ENCODE measurements at regions not wholly inside any gene's neighbourhood (a gene's known extent, or its start where the extent isn't known, plus 50 kb on each side); places are given as distances from the start of the nearest gene placed in this dataset.

DNA sequence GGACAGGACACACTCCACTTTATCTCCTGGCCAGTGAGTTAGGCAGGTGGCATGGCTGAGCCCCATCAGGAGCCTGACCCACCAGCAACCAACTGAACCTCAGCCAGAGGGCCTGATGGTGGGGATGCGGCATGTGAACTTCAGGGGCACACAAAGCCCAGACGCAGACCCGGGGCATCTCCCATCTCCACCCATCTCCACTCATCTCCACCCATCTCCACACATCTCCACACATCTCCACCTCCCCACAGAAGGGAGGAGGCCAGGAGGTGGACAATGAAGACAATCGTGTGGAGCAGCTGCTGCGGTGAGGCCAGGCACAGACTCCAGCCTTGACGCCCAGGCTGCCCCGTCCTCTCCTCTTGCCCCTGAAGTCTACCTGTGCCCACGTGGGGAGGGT is 340.8 kb downstream of the CTTN start:
- TF ChIP-seq, protein P1, sequence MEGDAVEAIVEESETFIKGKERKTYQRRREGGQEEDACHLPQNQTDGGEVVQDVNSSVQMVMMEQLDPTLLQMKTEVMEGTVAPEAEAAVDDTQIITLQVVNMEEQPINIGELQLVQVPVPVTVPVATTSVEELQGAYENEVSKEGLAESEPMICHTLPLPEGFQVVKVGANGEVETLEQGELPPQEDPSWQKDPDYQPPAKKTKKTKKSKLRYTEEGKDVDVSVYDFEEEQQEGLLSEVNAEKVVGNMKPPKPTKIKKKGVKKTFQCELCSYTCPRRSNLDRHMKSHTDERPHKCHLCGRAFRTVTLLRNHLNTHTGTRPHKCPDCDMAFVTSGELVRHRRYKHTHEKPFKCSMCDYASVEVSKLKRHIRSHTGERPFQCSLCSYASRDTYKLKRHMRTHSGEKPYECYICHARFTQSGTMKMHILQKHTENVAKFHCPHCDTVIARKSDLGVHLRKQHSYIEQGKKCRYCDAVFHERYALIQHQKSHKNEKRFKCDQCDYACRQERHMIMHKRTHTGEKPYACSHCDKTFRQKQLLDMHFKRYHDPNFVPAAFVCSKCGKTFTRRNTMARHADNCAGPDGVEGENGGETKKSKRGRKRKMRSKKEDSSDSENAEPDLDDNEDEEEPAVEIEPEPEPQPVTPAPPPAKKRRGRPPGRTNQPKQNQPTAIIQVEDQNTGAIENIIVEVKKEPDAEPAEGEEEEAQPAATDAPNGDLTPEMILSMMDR (IDR thresholded peaks at IDR 0.05 in 2 of 3, conservative IDR thresholded peaks at IDR 0.05 in 1 of 3; ENCODE audit: borderline replicate concordance in 1 of 3, insufficient read depth in 1 of 3, low read depth in 2 of 3, low read length in 2 of 3), result no peak
- TF ChIP-seq, protein P2, sequence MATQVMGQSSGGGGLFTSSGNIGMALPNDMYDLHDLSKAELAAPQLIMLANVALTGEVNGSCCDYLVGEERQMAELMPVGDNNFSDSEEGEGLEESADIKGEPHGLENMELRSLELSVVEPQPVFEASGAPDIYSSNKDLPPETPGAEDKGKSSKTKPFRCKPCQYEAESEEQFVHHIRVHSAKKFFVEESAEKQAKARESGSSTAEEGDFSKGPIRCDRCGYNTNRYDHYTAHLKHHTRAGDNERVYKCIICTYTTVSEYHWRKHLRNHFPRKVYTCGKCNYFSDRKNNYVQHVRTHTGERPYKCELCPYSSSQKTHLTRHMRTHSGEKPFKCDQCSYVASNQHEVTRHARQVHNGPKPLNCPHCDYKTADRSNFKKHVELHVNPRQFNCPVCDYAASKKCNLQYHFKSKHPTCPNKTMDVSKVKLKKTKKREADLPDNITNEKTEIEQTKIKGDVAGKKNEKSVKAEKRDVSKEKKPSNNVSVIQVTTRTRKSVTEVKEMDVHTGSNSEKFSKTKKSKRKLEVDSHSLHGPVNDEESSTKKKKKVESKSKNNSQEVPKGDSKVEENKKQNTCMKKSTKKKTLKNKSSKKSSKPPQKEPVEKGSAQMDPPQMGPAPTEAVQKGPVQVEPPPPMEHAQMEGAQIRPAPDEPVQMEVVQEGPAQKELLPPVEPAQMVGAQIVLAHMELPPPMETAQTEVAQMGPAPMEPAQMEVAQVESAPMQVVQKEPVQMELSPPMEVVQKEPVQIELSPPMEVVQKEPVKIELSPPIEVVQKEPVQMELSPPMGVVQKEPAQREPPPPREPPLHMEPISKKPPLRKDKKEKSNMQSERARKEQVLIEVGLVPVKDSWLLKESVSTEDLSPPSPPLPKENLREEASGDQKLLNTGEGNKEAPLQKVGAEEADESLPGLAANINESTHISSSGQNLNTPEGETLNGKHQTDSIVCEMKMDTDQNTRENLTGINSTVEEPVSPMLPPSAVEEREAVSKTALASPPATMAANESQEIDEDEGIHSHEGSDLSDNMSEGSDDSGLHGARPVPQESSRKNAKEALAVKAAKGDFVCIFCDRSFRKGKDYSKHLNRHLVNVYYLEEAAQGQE (IDR thresholded peaks at IDR 0.05; ENCODE audit: low read depth), result no peak
- TF ChIP-seq POLR2AphosphoS5 (IDR thresholded peaks at IDR 0.05; ENCODE audit: low read depth, low read length) (no peak), POLR2A (IDR thresholded peaks at IDR 0.05; ENCODE audit: borderline replicate concordance, extremely low read depth, insufficient read depth, insufficient read length) (no peak), RAD21 (IDR thresholded peaks at IDR 0.05; ENCODE audit: low read depth) (no peak), CEBPB (IDR thresholded peaks at IDR 0.05; ENCODE audit: low read depth) (no peak)
- TF ChIP-seq, protein P3, sequence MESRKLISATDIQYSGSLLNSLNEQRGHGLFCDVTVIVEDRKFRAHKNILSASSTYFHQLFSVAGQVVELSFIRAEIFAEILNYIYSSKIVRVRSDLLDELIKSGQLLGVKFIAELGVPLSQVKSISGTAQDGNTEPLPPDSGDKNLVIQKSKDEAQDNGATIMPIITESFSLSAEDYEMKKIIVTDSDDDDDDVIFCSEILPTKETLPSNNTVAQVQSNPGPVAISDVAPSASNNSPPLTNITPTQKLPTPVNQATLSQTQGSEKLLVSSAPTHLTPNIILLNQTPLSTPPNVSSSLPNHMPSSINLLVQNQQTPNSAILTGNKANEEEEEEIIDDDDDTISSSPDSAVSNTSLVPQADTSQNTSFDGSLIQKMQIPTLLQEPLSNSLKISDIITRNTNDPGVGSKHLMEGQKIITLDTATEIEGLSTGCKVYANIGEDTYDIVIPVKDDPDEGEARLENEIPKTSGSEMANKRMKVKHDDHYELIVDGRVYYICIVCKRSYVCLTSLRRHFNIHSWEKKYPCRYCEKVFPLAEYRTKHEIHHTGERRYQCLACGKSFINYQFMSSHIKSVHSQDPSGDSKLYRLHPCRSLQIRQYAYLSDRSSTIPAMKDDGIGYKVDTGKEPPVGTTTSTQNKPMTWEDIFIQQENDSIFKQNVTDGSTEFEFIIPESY (IDR thresholded peaks at IDR 0.05; ENCODE audit: extremely low read depth, insufficient replicate concordance, low read length), result no peak
